Heart left ventricle (tissue), 16 donors: ENCODE measurements at regions not wholly inside any gene's neighbourhood (a gene's known extent, or its start where the extent isn't known, plus 50 kb on each side); places are given as distances from the start of the nearest gene placed in this dataset.

Experiments used
- ATAC-seq, 4 donors: fragments of 200-7000 bp; cut with Tn5 transposase; one replicate each; pipeline ENCODE4 v1.9.1; 2020 to 2022; ENCODE audit warnings: moderate library complexity in 4 of 4, mild to moderate bottlenecking in 3 of 4, moderate number of reproducible peaks in 1 of 4
- DNase-seq, 5 donors: peaks; one replicate each; pipeline ENCODE4 v3.0.0-alpha.2; 2020
- H3K27ac ChIP-seq, 12 donors: fragments of 200-600 bp; sonication (generic) in 4 of 12; one replicate each; pipeline versions ENCODE4 v1.5.0 to v1.8.0; 2016 to 2022; ENCODE audit warnings: mild to moderate bottlenecking in 2 of 12
- H3K27me3 ChIP-seq, 9 donors: fragments of 200-600 bp; sonication (generic) in 2 of 9; one replicate each; pipeline versions ENCODE4 v1.5.1 to v1.8.0; 2016 to 2022; ENCODE audit warnings: mild to moderate bottlenecking in 3 of 9
- H3K36me3 ChIP-seq, 9 donors: fragments of 200-600 bp; sonication (generic) in 2 of 9; one replicate each; pipeline versions ENCODE4 v1.5.0 to v1.8.0; 2018 to 2022; ENCODE audit warnings: mild to moderate bottlenecking in 2 of 9
- H3K4me1 ChIP-seq, 12 donors: fragments of 200-600 bp; sonication (generic) in 4 of 12; one replicate each; pipeline versions ENCODE4 v1.5.0 to v1.8.0; 2016 to 2022; ENCODE audit warnings: mild to moderate bottlenecking in 3 of 12
- H3K4me3 ChIP-seq, 12 donors: fragments of 200-600 bp; sonication (generic) in 4 of 12; one replicate each; pipeline versions ENCODE4 v1.5.0 to v1.8.0; 2017 to 2022; ENCODE audit warnings: mild to moderate bottlenecking in 9 of 12, moderate library complexity in 4 of 12
- H3K9me3 ChIP-seq, 12 donors: fragments of 200-600 bp; sonication (generic) in 4 of 12; one replicate each; pipeline versions ENCODE4 v1.5.0 to v1.8.0; 2016 to 2022; ENCODE audit warnings: mild to moderate bottlenecking in 1 of 12
- CTCF ChIP-seq, 12 donors: fragments of 200-600 bp; sonication (generic) in 4 of 12; IDR thresholded peaks; one replicate each; pipeline versions ENCODE4 v1.5.0 to v1.8.0; 2018 to 2022; ENCODE audit warnings: antibody characterized with exemption in 12 of 12, mild to moderate bottlenecking in 5 of 12
- POLR2A ChIP-seq, 2 donors: fragments of 450-650 bp; IDR thresholded peaks; one replicate each; pipeline ENCODE4 v1.6.1; 2017; ENCODE audit warnings: antibody characterized with exemption in 2 of 2, mild to moderate bottlenecking in 2 of 2, moderate library complexity in 2 of 2
- WGBS, 4 donors: extraction: QIAGEN DNeasy Blood & Tissue Kit in 2 of 4; methylation state at CpG; one replicate each; pipeline versions ENCODE4 v1.1.5 to v1.1.7; 2013 to 2018; 5-methylcytosine and 5-hydroxymethylcytosine counted together
- intact Hi-C, 10 donors: fragments of 100-400 bp; cut with DNase I; formaldehyde crosslinking; loops; one replicate each; pipeline versions ENCODE4 v1.11.1 to v1.14.2; 2022
- donor health status: ischemic (EF 13 %, LVEDD 7.1; RV severe dilation, severe dysfunction).
- donor health status: healthy with polysubstance abuse.
- donor health status: DM: no; HTN: yes; CAD: no.
- donor health status: DM: no; HTN: no; CAD: no.
- donor health status: ischemic (EF 25% LVEDD 6.9; RV normal size, moderate dysfunction).
- donor health status: ischemic (EF 25% LVEDD 5.7; RV mildly dilated, moderate dysfunction).
- donor health status: healthy.
- donor health status: DM: yes; HTN: yes; CAD: no.
- donor health status: ischemic (EF 35%, LVEDD 5.7; RV mildly dilated, moderate dysfunction).
- donor health status: nonischemic (EF 11% LVEDD 7.7; RV severe dilation, severe dysfunction).
- donor health status: DM: yes; HTN: yes; CAD: no.
- donor health status: PGD.
- donor health status: ischemic (EF 29% LVEDD 5.4; RV normal size, mild dysfunction).
- donor health status: nonischemic (EF 23%, LVEDD 6.1; RV moderate dilation, normal function).

- no peaks in the 10 kb centered on the region for H3K27me3 ChIP-seq
- no peaks in the 10 kb centered on the region for H3K9me3 ChIP-seq
- ATAC-seq: no peak
- H3K4me1 ChIP-seq: peaks cover 2 to 55% (median 32%) of the 10 kb centered on the region in 12 donors
- H3K27ac ChIP-seq: no peak overlapping the region
- no peak overlapping the region for H3K4me3 ChIP-seq
- DNase-seq: no peak
- intact Hi-C loops: no loop called here
- TF ChIP-seq CTCF (IDR thresholded peaks at IDR 0.05) (no peak), POLR2A (IDR thresholded peaks at IDR 0.05) (no peak)
- no peaks in the 10 kb centered on the region for H3K36me3 ChIP-seq
- WGBS, 4 donors: 82 to 89% (median 85%) methylated on average over 7 of the region's 7 CpGs
These were observed 140.4 kb upstream of the AFDN start for GRCh38 chr6:167686204-167686893.

- peaks cover 2 to 47% (median 27%) of the 10 kb centered on the region in 12 donors for H3K4me1 ChIP-seq
- H3K27ac ChIP-seq: no peak overlapping the region
- intact Hi-C loops: no loop called here
- H3K27me3 ChIP-seq: no peaks in the 10 kb centered on the region
- WGBS, 4 donors: 61 to 75% (median 69%) methylated on average over 18 of the region's 18 CpGs
- ATAC-seq (no peak), DNase-seq (peak in 1 of 5 donors; percentile 10)
- TF ChIP-seq CTCF (IDR thresholded peaks at IDR 0.05) (no peak), POLR2A (IDR thresholded peaks at IDR 0.05) (no peak)
- H3K9me3 ChIP-seq: no peaks in the 10 kb centered on the region
- H3K4me3 ChIP-seq: no peak overlapping the region
- H3K36me3 ChIP-seq: no peaks in the 10 kb centered on the region
These were observed 139.5 kb upstream of the AFDN start for GRCh38 chr6:167687116-167687725.

GRCh38 chr6:167688123-167688522 lies 138.6 kb upstream of the AFDN start:
- no peak for ATAC-seq
- no peak for TF ChIP-seq POLR2A (IDR thresholded peaks at IDR 0.05)
- TF ChIP-seq CTCF (IDR thresholded peaks at IDR 0.05): no peak
- Histone ChIP-seq H3K36me3 (no peaks in the 10 kb centered on the region), H3K4me1 (peaks cover 0 to 37% (median 18%) of the 10 kb centered on the region in 12 donors), H3K4me3 (no peak overlapping the region), H3K27ac (no peak overlapping the region), H3K27me3 (no peaks in the 10 kb centered on the region), H3K9me3 (no peaks in the 10 kb centered on the region)
- DNase-seq: peak in 1 of 5 donors; percentile 11
- WGBS, 4 donors: 90 to 96% (median 96%) methylated on average over 6 of the region's 6 CpGs
- intact Hi-C loops: no loop called here

GRCh38 chr6:167689278-167689677 lies 137.4 kb upstream of the AFDN start:
- Histone ChIP-seq H3K4me1 (peaks cover 0 to 27% (median 9%) of the 10 kb centered on the region in 12 donors), H3K27me3 (no peaks in the 10 kb centered on the region), H3K36me3 (no peaks in the 10 kb centered on the region), H3K9me3 (no peaks in the 10 kb centered on the region), H3K27ac (no peak overlapping the region), H3K4me3 (no peak overlapping the region)
- ATAC-seq: no peak
- peak in 1 of 5 donors; percentile 16 for DNase-seq
- 94 to 100% (median 96%) methylated on average over 3 to 5 of the region's 5 CpGs for WGBS, 4 donors
- TF ChIP-seq CTCF (IDR thresholded peaks at IDR 0.05): no peak
- TF ChIP-seq POLR2A (IDR thresholded peaks at IDR 0.05): no peak
- intact Hi-C loops: no loop called here
